ENCODE measurements at regions not wholly inside any gene's neighbourhood (a gene's known extent, or its start where the extent isn't known, plus 50 kb on each side); places are given as distances from the start of the nearest gene placed in this dataset.

DNA sequence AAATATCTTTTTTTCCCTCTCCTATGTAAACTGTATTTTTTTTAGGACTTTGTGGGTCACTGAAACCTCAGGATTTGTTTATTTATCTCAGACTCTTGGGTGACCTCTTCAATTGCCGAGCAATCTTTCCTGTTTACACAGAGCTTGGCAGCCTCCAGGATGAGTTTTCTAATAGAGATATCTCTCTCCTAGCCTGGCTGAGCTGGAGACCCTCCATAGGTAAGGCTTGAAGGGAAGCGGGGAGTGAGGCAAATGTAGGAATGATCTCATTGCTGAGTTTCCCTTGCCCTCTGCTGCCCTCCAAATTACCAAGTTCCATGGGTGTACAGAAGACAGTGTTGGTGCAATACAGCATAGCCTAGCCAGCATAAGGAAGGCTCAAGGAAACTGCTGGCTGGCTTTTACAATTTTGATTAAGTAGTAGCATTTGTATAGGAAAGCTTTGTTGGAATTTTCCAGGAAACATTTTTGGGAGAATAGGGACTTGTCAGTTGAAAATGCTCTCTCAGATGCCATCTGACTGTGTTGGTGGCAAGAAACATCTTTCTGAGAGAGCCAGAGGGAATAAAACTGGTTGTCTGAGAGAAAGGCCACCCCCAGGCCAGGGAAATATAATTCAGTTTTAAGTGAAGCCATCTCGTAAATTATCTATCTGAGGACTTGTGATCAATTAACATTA, 116.0 kb downstream of the NMUR2 start:
- Histone ChIP-seq H3K4me3 (no peak overlapping the region), H4K20me1 (ENCODE audit: control insufficient read depth, insufficient read depth) (no peaks in the 10 kb centered on the region), H3K36me3 (ENCODE audit: control insufficient read depth in 2 of 2, insufficient read depth in 2 of 2, low read length in 1 of 2) (no peaks in the 10 kb centered on the region), H3K9ac (ENCODE audit: control insufficient read depth, insufficient read depth, low read length) (no peak overlapping the region), H2AFZ (ENCODE audit: control insufficient read depth, low read depth, low read length) (no peak overlapping the region), H3K4me1 (ENCODE audit: control insufficient read depth, insufficient read depth, low read length) (no peaks in the 10 kb centered on the region), H3K27ac (ENCODE audit: control insufficient read depth, insufficient read depth) (no peak overlapping the region), H3K4me2 (ENCODE audit: control insufficient read depth, insufficient read depth) (no peak overlapping the region), H3K9me3 (replicated peaks; ENCODE audit: control insufficient read depth, insufficient read depth, low read length) (no peaks in the 10 kb centered on the region), H3K27me3 (replicated peaks in 1 of 2; ENCODE audit: control insufficient read depth in 2 of 2, insufficient read depth in 2 of 2, low read length in 1 of 2) (no peaks in the 10 kb centered on the region), H3K79me2 (ENCODE audit: control insufficient read depth, insufficient read depth, low read length) (no peaks in the 10 kb centered on the region)
- WGBS (ENCODE audit: insufficient coverage, insufficient replicate concordance, low lambda C conversion rate, missing lambda C conversion rate), result 3% methylated on average over 3 of the region's 3 CpGs
- FAIRE-seq (no peak), DNase-seq (ENCODE audit: low read depth, low spot score) (no peak), ATAC-seq (no peak)
- intact Hi-C loops (cut with micrococcal nuclease; ENCODE audit: unreplicated experiment) (no loop called here), in situ Hi-C loops (cut with MboI) (no loop called here)
- BruUV-seq (replicated peaks), result no TSS peak
- TF ChIP-seq PAX8 (IDR thresholded peaks at IDR 0.05), result no peak
- TF ChIP-seq ZNF24 (IDR thresholded peaks at IDR 0.05), result no peak
- TF ChIP-seq NRF1 (conservative IDR thresholded peaks at IDR 0.05; ENCODE audit: low read depth, low read length), result no peak
- TF ChIP-seq, protein P1, sequence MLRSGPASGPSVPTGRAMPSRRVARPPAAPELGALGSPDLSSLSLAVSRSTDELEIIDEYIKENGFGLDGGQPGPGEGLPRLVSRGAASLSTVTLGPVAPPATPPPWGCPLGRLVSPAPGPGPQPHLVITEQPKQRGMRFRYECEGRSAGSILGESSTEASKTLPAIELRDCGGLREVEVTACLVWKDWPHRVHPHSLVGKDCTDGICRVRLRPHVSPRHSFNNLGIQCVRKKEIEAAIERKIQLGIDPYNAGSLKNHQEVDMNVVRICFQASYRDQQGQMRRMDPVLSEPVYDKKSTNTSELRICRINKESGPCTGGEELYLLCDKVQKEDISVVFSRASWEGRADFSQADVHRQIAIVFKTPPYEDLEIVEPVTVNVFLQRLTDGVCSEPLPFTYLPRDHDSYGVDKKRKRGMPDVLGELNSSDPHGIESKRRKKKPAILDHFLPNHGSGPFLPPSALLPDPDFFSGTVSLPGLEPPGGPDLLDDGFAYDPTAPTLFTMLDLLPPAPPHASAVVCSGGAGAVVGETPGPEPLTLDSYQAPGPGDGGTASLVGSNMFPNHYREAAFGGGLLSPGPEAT (IDR thresholded peaks at IDR 0.05; ENCODE audit: low read depth), result no peak
- no peak for TF ChIP-seq CBX3 (IDR thresholded peaks at IDR 0.05; ENCODE audit: borderline replicate concordance, low read depth)
- ChIA-PET CTCF (interaction anchor here (0.7 kb wide), 1 partner anchor 161 kb away, joined by 3 read pairs; no protein-coding TSS in a partner anchor), SMC1A (ENCODE audit: uncharacterized antibody, unreplicated experiment) (no interaction called here), RAD21 (ENCODE audit: unreplicated experiment) (no interaction called here), POLR2A (no interaction called here)

- Histone ChIP-seq H3K79me2 (ENCODE audit: control insufficient read depth, insufficient read depth, low read length) (no peaks in the 10 kb centered on the region), H3K27ac (ENCODE audit: control insufficient read depth, insufficient read depth) (no peak overlapping the region), H3K27me3 (replicated peaks in 1 of 2; ENCODE audit: control insufficient read depth in 2 of 2, insufficient read depth in 2 of 2, low read length in 1 of 2) (no peaks in the 10 kb centered on the region), H3K9me3 (replicated peaks; ENCODE audit: control insufficient read depth, insufficient read depth, low read length) (no peaks in the 10 kb centered on the region), H3K4me3 (no peak overlapping the region), H3K9ac (ENCODE audit: control insufficient read depth, insufficient read depth, low read length) (no peak overlapping the region), H3K36me3 (ENCODE audit: control insufficient read depth in 2 of 2, insufficient read depth in 2 of 2, low read length in 1 of 2) (no peaks in the 10 kb centered on the region), H3K4me2 (ENCODE audit: control insufficient read depth, insufficient read depth) (no peak overlapping the region), H2AFZ (ENCODE audit: control insufficient read depth, low read depth, low read length) (no peak overlapping the region), H3K4me1 (ENCODE audit: control insufficient read depth, insufficient read depth, low read length) (no peaks in the 10 kb centered on the region), H4K20me1 (ENCODE audit: control insufficient read depth, insufficient read depth) (no peaks in the 10 kb centered on the region)
- DNase-seq (ENCODE audit: low read depth, low spot score), result no peak
- intact Hi-C loops (cut with micrococcal nuclease; ENCODE audit: unreplicated experiment) (no loop called here), in situ Hi-C loops (cut with MboI) (no loop called here)
- no peak for ATAC-seq
- no peak for FAIRE-seq
- SMC1A ChIA-PET (ENCODE audit: uncharacterized antibody, unreplicated experiment), result no interaction called here
- CTCF ChIA-PET, result interaction anchor here (0.7 kb wide), 1 partner anchor 162 kb away, joined by 3 read pairs; no protein-coding TSS in a partner anchor
- no peak for TF ChIP-seq CHD4 (IDR thresholded peaks at IDR 0.05)
- no peak for TF ChIP-seq HSF1 (IDR thresholded peaks at IDR 0.05; ENCODE audit: low read depth, low read length)
- no peak for TF ChIP-seq USF2 (IDR thresholded peaks at IDR 0.05; ENCODE audit: borderline replicate concordance, low read depth, low read length)
- TF ChIP-seq E4F1 (IDR thresholded peaks at IDR 0.05; ENCODE audit: borderline replicate concordance, partially characterized antibody), result no peak
- TF ChIP-seq EGR1 (IDR thresholded peaks at IDR 0.05; ENCODE audit: borderline replicate concordance in 1 of 2, low read depth in 2 of 2, low read length in 2 of 2), result no peak
- no TSS peak for BruUV-seq (replicated peaks)
- RAD21 ChIA-PET (ENCODE audit: unreplicated experiment), result no interaction called here
- 2% methylated on average over 6 of the region's 6 CpGs for WGBS (ENCODE audit: insufficient coverage, insufficient replicate concordance, low lambda C conversion rate, missing lambda C conversion rate)
- POLR2A ChIA-PET, result no interaction called here
These were observed 116.6 kb downstream of the NMUR2 start for GRCh38 chr5:152288499-152288898.
